WI38 (cell line): ENCODE measurements at regions not wholly inside any gene's neighbourhood (a gene's known extent, or its start where the extent isn't known, plus 50 kb on each side); places are given as distances from the start of the nearest gene placed in this dataset.

Experiments
- H3K4me3 ChIP-seq: 2 replicates; pipeline ENCODE4 v1.5.1; 2011; ENCODE audit warnings: low read depth, mild to moderate bottlenecking, control low read depth, low read length
- CTCF ChIP-seq: IDR thresholded peaks from 2 replicates; pipeline ENCODE4 v1.5.1; 2012; ENCODE audit warnings: low read depth, mild to moderate bottlenecking, control low read depth, low read length

- H3K4me3 ChIP-seq, result no peak overlapping the region
- TF ChIP-seq CTCF, result no peak
Observed at GRCh38 chr11:70871881-70872280, 380.5 kb downstream of the SHANK2 start.

- H3K4me3 ChIP-seq, result no peak overlapping the region
- no peak for TF ChIP-seq CTCF
Observed at GRCh38 chr11:70872299-70872698, 380.1 kb downstream of the SHANK2 start.

GRCh38 chr11:70872955-70873735, 379.2 kb downstream of the SHANK2 start:
- no peak overlapping the region for H3K4me3 ChIP-seq
- no peak for TF ChIP-seq CTCF

- H3K4me3 ChIP-seq, result no peak overlapping the region
- no peak for TF ChIP-seq CTCF
Observed at GRCh38 chr11:70873736-70874412, 378.5 kb downstream of the SHANK2 start.

GRCh38 chr11:70876685-70877084, 375.7 kb downstream of the SHANK2 start:
- H3K4me3 ChIP-seq, result no peak overlapping the region
- TF ChIP-seq CTCF, result no peak

GRCh38 chr11:70877151-70877550, 375.2 kb downstream of the SHANK2 start:
- no peak for TF ChIP-seq CTCF
- no peak overlapping the region for H3K4me3 ChIP-seq

GRCh38 chr11:70878366-70878765, 374.0 kb downstream of the SHANK2 start:
- H3K4me3 ChIP-seq, result no peak overlapping the region
- no peak for TF ChIP-seq CTCF
